Panc1 (cell line): ENCODE measurements at regions not wholly inside any gene's neighbourhood (a gene's known extent, or its start where the extent isn't known, plus 50 kb on each side); places are given as distances from the start of the nearest gene placed in this dataset.

ENCODE experiments used
- ATAC-seq: fragments of 200-7000 bp; cut with Tn5 transposase; 2 replicates; pipeline ENCODE4 v1.9.1; 2020; ENCODE audit warnings: mild to moderate bottlenecking, moderate library complexity
- BruUV-seq: library from RNA; stranded (reverse); fragments of 400-500 nt; replicated peaks from 2 replicates; lab custom pipeline; 2021; lab: Mats Ljungman, UMichigan
- CTCF ChIA-PET: fragments of 300-600 bp; sonication (Branson Sonifier 250); formaldehyde crosslinking; loops from one replicate; lab custom pipeline; 2022; ENCODE audit warnings: antibody characterized with exemption; lab: Charles Lee
- POLR2A ChIA-PET: fragments of 300-600 bp; sonication (Branson Sonifier 250); formaldehyde crosslinking; loops from one replicate; lab custom pipeline; 2022; ENCODE audit warnings: antibody characterized with exemption; lab: Charles Lee
- DNase-seq: peaks from one replicate; pipeline ENCODE4 v3.0.0-alpha.2; 2010; ENCODE audit warnings: low read depth, low spot score
- H3K27ac ChIP-seq: 2 replicates; pipeline ENCODE4 v1.5.1; 2011; ENCODE audit warnings: mild to moderate bottlenecking, low read length, inconsistent platforms
- H3K27me3 ChIP-seq: fragments of 200-500 bp; sonication (Bioruptor generic); 2 replicates; pipeline ENCODE4 v1.6.0; 2014; ENCODE audit warnings: low read length, inconsistent platforms; ENCODE audit not compliant: control insufficient read depth, insufficient read depth
- H3K36me3 ChIP-seq: fragments of 200-500 bp; sonication (Bioruptor generic); 2 replicates; pipeline ENCODE4 v1.5.1; 2014; ENCODE audit warnings: inconsistent platforms, mild to moderate bottlenecking, low read length, moderate library complexity; ENCODE audit not compliant: control insufficient read depth, insufficient read depth
- H3K4me1 ChIP-seq: 2 replicates; pipeline ENCODE4 v1.5.1; 2011; ENCODE audit warnings: inconsistent platforms, mild to moderate bottlenecking, low read length, moderate library complexity; ENCODE audit not compliant: control insufficient read depth, insufficient read depth
- H3K4me3 ChIP-seq, 2 experiments: 2 replicates each; pipeline ENCODE4 v1.5.1; 2011 to 2012; ENCODE audit warnings: low read depth in 2 of 2, low read length in 2 of 2, mild to moderate bottlenecking in 2 of 2, inconsistent platforms in 1 of 2, moderate library complexity in 1 of 2
- H3K9me3 ChIP-seq: fragments of 200-500 bp; sonication (Bioruptor generic); 2 replicates; pipeline ENCODE4 v1.5.1; 2014; ENCODE audit warnings: low read depth, mild to moderate bottlenecking, inconsistent platforms, low read length, moderate library complexity; ENCODE audit not compliant: control insufficient read depth, insufficient read depth
- CTCF ChIP-seq: fragments of 450-650 bp; IDR thresholded peaks from 2 replicates; pipeline ENCODE4 v1.5.1; 2017; ENCODE audit warnings: mild to moderate bottlenecking
- POLR2AphosphoS5 ChIP-seq: IDR thresholded peaks from 2 replicates; pipeline ENCODE4 v1.6.1; 2012; ENCODE audit warnings: mild to moderate bottlenecking, low read depth, low read length, moderate library complexity
- REST ChIP-seq, 2 experiments: IDR thresholded peaks; 2 replicates each; pipeline ENCODE4 v1.6.1; 2011 to 2012; ENCODE audit warnings: low read depth in 2 of 2, control low read depth in 1 of 2, low read length in 1 of 2, mild to moderate bottlenecking in 1 of 2, moderate library complexity in 1 of 2; ENCODE audit not compliant: insufficient read depth in 1 of 2
- SIN3A ChIP-seq: IDR thresholded peaks from 2 replicates; pipeline ENCODE4 v1.6.1; 2012; ENCODE audit warnings: low read depth, mild to moderate bottlenecking, low read length, moderate library complexity, borderline replicate concordance; ENCODE audit not compliant: insufficient read depth
- TCF7L2 ChIP-seq: IDR thresholded peaks from 2 replicates; pipeline ENCODE4 v1.6.1; 2011; ENCODE audit warnings: mild to moderate bottlenecking, low read depth, low read length, inconsistent platforms
- in situ Hi-C: cut with HindIII; loops from 2 replicates; pipeline ENCODE4 v1.10.0; 2016; ENCODE audit warnings: low sequenced_read_pairs, low pct_unique_long_range_greater_than_20kb
- intact Hi-C: fragments of 100-400 bp; cut with micrococcal nuclease; formaldehyde crosslinking; loops from one replicate; pipeline ENCODE4 v1.10.0; 2022; ENCODE audit not compliant: unreplicated experiment

- H3K4me1 ChIP-seq, result no peaks in the 10 kb centered on the region
- H3K27ac ChIP-seq, result no peak overlapping the region
- DNase-seq (no peak), ATAC-seq (no peak)
- H3K27me3 ChIP-seq, result no peaks in the 10 kb centered on the region
- no peaks in the 10 kb centered on the region for H3K9me3 ChIP-seq
- H3K4me3 ChIP-seq, result no peak overlapping the region
- POLR2A ChIA-PET, result interaction anchor here (0.6 kb wide), 1 partner anchor 362 kb away, joined by 3 read pairs; no protein-coding TSS in a partner anchor
- TF ChIP-seq CTCF (no peak), POLR2AphosphoS5 (no peak), REST (IDR thresholded peaks at IDR 0.05; ENCODE audit: insufficient read depth in 1 of 2, low read depth in 2 of 2, low read length in 1 of 2) (no peak), SIN3A (no peak), TCF7L2 (no peak)
- CTCF ChIA-PET, result no interaction called here
- BruUV-seq, result no TSS peak
- in situ Hi-C loops (no loop called here), intact Hi-C loops (no loop called here)
- H3K36me3 ChIP-seq, result no peaks in the 10 kb centered on the region
These were observed 65.2 kb upstream of the CNTN5 start for GRCh38 chr11:98955551-98955950.

DNA sequence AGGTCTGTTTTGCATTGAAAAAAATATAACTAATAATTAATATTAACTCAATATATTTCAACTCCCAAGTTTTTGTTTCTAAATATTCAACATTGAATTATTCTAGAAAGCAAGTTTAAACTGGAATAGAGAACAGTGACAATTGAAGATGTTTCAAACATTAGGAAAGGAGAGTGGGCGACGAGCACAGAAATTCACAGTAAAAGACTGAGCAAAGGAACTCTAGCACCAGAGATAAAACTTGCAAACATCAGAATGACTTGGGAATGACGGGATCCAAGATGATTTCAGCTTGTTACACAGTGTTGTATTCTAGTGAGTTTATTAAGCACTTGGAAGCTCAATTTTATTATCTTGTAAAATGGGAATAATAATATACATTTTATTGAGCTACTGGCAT, 56.6 kb upstream of the CNTN5 start:
- in situ Hi-C loops, result no loop called here
- intact Hi-C loops, result no loop called here
- H3K27ac ChIP-seq, result no peak overlapping the region
- ATAC-seq (no peak), DNase-seq (no peak)
- no peak overlapping the region for H3K4me3 ChIP-seq
- no peaks in the 10 kb centered on the region for H3K4me1 ChIP-seq
- H3K27me3 ChIP-seq, result no peaks in the 10 kb centered on the region
- POLR2A ChIA-PET, result no interaction called here
- H3K9me3 ChIP-seq, result no peaks in the 10 kb centered on the region; the same call in 1 of the 2 replicates
- CTCF ChIA-PET, result no interaction called here
- no peak for TF ChIP-seq POLR2AphosphoS5
- no peak for TF ChIP-seq TCF7L2
- no peak for TF ChIP-seq REST (IDR thresholded peaks at IDR 0.05; ENCODE audit: insufficient read depth in 1 of 2, low read depth in 2 of 2, low read length in 1 of 2)
- TF ChIP-seq CTCF, result no peak
- TF ChIP-seq SIN3A, result no peak
- H3K36me3 ChIP-seq, result no peaks in the 10 kb centered on the region
- no TSS peak for BruUV-seq
